ENCODE measurements at regions not wholly inside any gene's neighbourhood (a gene's known extent, or its start where the extent isn't known, plus 50 kb on each side); places are given as distances from the start of the nearest gene placed in this dataset.

GRCh38 chr6:156319707-156320106 is 457.5 kb upstream of the ARID1B start:
- ChIA-PET POLR2A (no interaction called here), CTCF (interaction anchor here (1.1 kb wide), 1 partner anchor 12 kb away, joined by 3 read pairs; no protein-coding TSS in a partner anchor)
- no peak for TF ChIP-seq CTCF (IDR thresholded peaks at IDR 0.05; ENCODE audit: insufficient read depth, low read length, missing control alignments)
- no peak overlapping the region for H3K4me3 ChIP-seq (ENCODE audit: low read depth, low read length)
- no peak for DNase-seq (ENCODE audit: low read depth, low spot score)

DNA sequence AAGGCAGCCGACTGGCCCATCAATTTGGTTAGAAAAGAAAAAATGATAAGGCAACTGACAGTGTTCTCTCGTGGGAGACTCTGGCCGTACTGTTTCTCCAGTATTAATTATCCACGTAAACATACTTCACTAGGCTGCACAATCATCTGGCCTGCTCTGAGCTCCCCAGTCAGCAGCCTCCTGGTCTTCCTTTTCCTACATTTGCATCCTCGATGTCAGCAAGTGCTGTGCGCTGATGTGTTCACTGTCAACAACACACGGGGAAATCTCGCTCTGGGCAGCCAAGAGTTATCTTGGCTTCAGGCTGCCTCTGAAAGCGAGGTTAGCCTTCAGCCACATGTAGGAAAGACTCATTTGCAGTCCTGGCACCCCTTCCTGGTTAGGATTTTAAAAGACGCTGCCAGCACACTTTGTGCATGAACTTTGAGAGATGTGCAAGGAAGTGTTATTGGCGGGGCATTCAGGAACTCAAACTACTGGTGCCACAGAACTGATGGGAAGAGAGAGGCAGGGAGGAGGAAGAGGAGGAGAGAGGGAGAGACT is 460.5 kb upstream of the ARID1B start:
- no peak for TF ChIP-seq CTCF (IDR thresholded peaks at IDR 0.05; ENCODE audit: insufficient read depth, low read length, missing control alignments)
- no peak for DNase-seq (ENCODE audit: low read depth, low spot score)
- ChIA-PET CTCF (no interaction called here), POLR2A (no interaction called here)
- H3K4me3 ChIP-seq (ENCODE audit: low read depth, low read length) = no peak overlapping the region

- no peak overlapping the region for H3K4me3 ChIP-seq (ENCODE audit: low read depth, low read length)
- ChIA-PET CTCF (no interaction called here), POLR2A (no interaction called here)
- TF ChIP-seq CTCF (IDR thresholded peaks at IDR 0.05; ENCODE audit: insufficient read depth, low read length, missing control alignments) = no peak
- DNase-seq (ENCODE audit: low read depth, low spot score) = no peak
Observed at GRCh38 chr6:156315146-156315545, 462.0 kb upstream of the ARID1B start.

GRCh38 chr6:156313037-156313436 is 464.1 kb upstream of the ARID1B start:
- TF ChIP-seq CTCF (IDR thresholded peaks at IDR 0.05; ENCODE audit: insufficient read depth, low read length, missing control alignments) = no peak
- DNase-seq (ENCODE audit: low read depth, low spot score) = no peak
- ChIA-PET POLR2A (no interaction called here), CTCF (no interaction called here)
- no peak overlapping the region for H3K4me3 ChIP-seq (ENCODE audit: low read depth, low read length)

DNA sequence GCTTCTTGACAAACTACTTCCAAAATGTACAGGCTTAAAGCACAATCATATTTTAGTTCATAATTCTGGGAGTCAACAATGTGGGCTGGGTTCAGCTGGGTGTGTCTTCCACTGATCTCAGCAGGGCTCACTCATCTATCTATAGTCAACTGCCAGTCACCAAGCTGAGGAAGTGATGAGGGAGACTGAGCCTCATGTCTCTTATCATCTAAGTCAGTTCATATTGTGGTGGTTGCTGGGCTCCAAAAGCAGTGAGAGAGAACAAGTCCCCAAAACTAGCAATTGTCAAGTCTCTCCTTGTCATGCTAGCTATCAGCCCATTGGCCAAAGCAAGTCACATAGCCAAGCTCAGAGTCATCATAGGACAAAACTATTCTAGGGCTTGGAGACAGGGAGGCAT is 465.9 kb upstream of the ARID1B start:
- CTCF ChIA-PET = no interaction called here

DNA sequence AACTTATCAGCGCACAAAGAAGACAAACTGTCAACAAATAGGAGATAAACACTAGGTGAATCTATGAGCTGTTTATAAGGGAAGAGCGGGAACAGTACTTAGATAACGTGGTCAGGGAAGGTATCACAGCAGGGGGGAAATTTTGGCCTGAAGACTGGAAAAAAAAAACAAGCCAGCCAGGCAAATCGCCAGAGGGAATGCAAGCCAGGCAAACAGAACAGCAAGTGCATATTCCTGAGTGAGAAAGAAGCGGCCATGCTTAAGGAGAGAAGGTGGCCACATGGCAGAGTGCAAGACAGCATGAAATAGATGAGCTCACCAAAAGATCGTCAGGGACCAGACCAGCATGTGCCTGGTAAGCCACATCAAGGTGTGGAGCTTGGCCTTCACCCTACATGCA is 466.5 kb upstream of the ARID1B start:
- DNase-seq (ENCODE audit: low read depth, low spot score) = no peak
- TF ChIP-seq CTCF (IDR thresholded peaks at IDR 0.05; ENCODE audit: insufficient read depth, low read length, missing control alignments) = no peak
- CTCF ChIA-PET = no interaction called here
- POLR2A ChIA-PET = no interaction called here
- H3K4me3 ChIP-seq (ENCODE audit: low read depth, low read length) = no peak overlapping the region

More for the DNA sequence above, 465.9 kb upstream of the ARID1B start:
- no peak overlapping the region for H3K4me3 ChIP-seq (ENCODE audit: low read depth, low read length)
- no peak for DNase-seq (ENCODE audit: low read depth, low spot score)
- no peak for TF ChIP-seq CTCF (IDR thresholded peaks at IDR 0.05; ENCODE audit: insufficient read depth, low read length, missing control alignments)
- POLR2A ChIA-PET = no interaction called here
